Chondrocyte (in vitro differentiated cells): ENCODE measurements at regions not wholly inside any gene's neighbourhood (a gene's known extent, or its start where the extent isn't known, plus 50 kb on each side); places are given as distances from the start of the nearest gene placed in this dataset.

Source experiments
- DNase-seq: peaks from one replicate; pipeline ENCODE4 v3.0.0; 2021; ENCODE audit warnings: mixed read lengths, low spot score
- H3K27ac Mint-ChIP-seq: one replicate; pipeline ENCODE4 v1.8.0; 2021; ENCODE audit warnings: mild to moderate bottlenecking, moderate library complexity, mixed read lengths; ENCODE audit not compliant: unreplicated experiment
- H3K27me3 Mint-ChIP-seq: 2 replicates; pipeline ENCODE4 v1.8.0; 2021; ENCODE audit warnings: low read depth, mixed read lengths
- H3K36me3 Mint-ChIP-seq: 2 replicates; pipeline ENCODE4 v1.8.0; 2021; ENCODE audit warnings: low read depth, mixed read lengths
- H3K4me1 Mint-ChIP-seq: 2 replicates; pipeline ENCODE4 v1.8.0; 2021; ENCODE audit warnings: low read depth, mild to moderate bottlenecking, mixed read lengths
- H3K4me3 Mint-ChIP-seq: one replicate; pipeline ENCODE4 v1.8.0; 2021; ENCODE audit warnings: mild to moderate bottlenecking, moderate library complexity, mixed read lengths; ENCODE audit not compliant: unreplicated experiment
- H3K9me3 Mint-ChIP-seq: 2 replicates; pipeline ENCODE4 v1.8.0; 2021; ENCODE audit warnings: low read depth, mixed read lengths
- CTCF ChIP-seq: fragments of 200-600 bp; sonication (generic); IDR thresholded peaks from 2 replicates; pipeline ENCODE4 v1.5.0; 2021; ENCODE audit warnings: antibody characterized with exemption, mild to moderate bottlenecking, moderate library complexity

GRCh38 chr2:211128287-211128686 is 571.9 kb downstream of the CPS1 start:
- no peak overlapping the region for H3K4me3 Mint-ChIP-seq

GRCh38 chr2:211129798-211130197 is 573.4 kb downstream of the CPS1 start:
- DNase-seq, result no peak
- no peaks in the 10 kb centered on the region for H3K27me3 Mint-ChIP-seq
- no peak overlapping the region for H3K4me3 Mint-ChIP-seq
- no peak overlapping the region for H3K27ac Mint-ChIP-seq
- no peaks in the 10 kb centered on the region for H3K36me3 Mint-ChIP-seq
- H3K4me1 Mint-ChIP-seq, result peaks cover 16% of the 10 kb centered on the region
- TF ChIP-seq CTCF, result no peak
- peaks cover 3% of the 10 kb centered on the region for H3K9me3 Mint-ChIP-seq

More at GRCh38 chr2:211128287-211128686, 571.9 kb downstream of the CPS1 start:
- Mint-ChIP-seq H3K4me1 (peaks cover 13% of the 10 kb centered on the region), H3K36me3 (no peaks in the 10 kb centered on the region), H3K9me3 (peaks cover 3% of the 10 kb centered on the region), H3K27ac (no peak overlapping the region), H3K27me3 (no peaks in the 10 kb centered on the region)
- no peak for DNase-seq
- no peak for TF ChIP-seq CTCF

GRCh38 chr2:211132046-211132445 is 575.6 kb downstream of the CPS1 start:
- Mint-ChIP-seq H3K27ac (no peak overlapping the region), H3K36me3 (peaks cover 2% of the 10 kb centered on the region), H3K4me3 (no peak overlapping the region), H3K9me3 (peaks cover 12% of the 10 kb centered on the region), H3K27me3 (no peaks in the 10 kb centered on the region), H3K4me1 (peaks cover 16% of the 10 kb centered on the region)
- TF ChIP-seq CTCF, result no peak
- DNase-seq, result no peak

GRCh38 chr2:211132573-211132972 is 576.2 kb downstream of the CPS1 start:
- no peak for DNase-seq
- peaks cover 16% of the 10 kb centered on the region for H3K4me1 Mint-ChIP-seq
- H3K27me3 Mint-ChIP-seq, result no peaks in the 10 kb centered on the region
- peaks cover 12% of the 10 kb centered on the region for H3K9me3 Mint-ChIP-seq
- H3K4me3 Mint-ChIP-seq, result no peak overlapping the region
- peaks cover 2% of the 10 kb centered on the region for H3K36me3 Mint-ChIP-seq
- no peak for TF ChIP-seq CTCF
- no peak overlapping the region for H3K27ac Mint-ChIP-seq

- no peak for TF ChIP-seq CTCF
- no peak overlapping the region for H3K4me3 Mint-ChIP-seq
- peaks cover 16% of the 10 kb centered on the region for H3K4me1 Mint-ChIP-seq
- no peaks in the 10 kb centered on the region for H3K27me3 Mint-ChIP-seq
- H3K27ac Mint-ChIP-seq, result no peak overlapping the region
- H3K9me3 Mint-ChIP-seq, result peaks cover 15% of the 10 kb centered on the region
- DNase-seq, result no peak
- peaks cover 2% of the 10 kb centered on the region for H3K36me3 Mint-ChIP-seq
Measured at GRCh38 chr2:211133766-211134165, 577.4 kb downstream of the CPS1 start.
